ENCODE measurements at regions not wholly inside any gene's neighbourhood (a gene's known extent, or its start where the extent isn't known, plus 50 kb on each side); places are given as distances from the start of the nearest gene placed in this dataset.

- no peak for DNase-seq
- intact Hi-C loops (cut with micrococcal nuclease): no loop called here
Measured at GRCh38 chr11:104510169-104510568, 346.2 kb upstream of the PDGFD start.

GRCh38 chr11:104490182-104490581 is 326.2 kb upstream of the PDGFD start:
- no peak for ATAC-seq
- no peak for DNase-seq
- intact Hi-C loops (cut with micrococcal nuclease): no loop called here

More at GRCh38 chr11:104510169-104510568, 346.2 kb upstream of the PDGFD start:
- ATAC-seq: no peak

- no peak for ATAC-seq
- no peak for DNase-seq
- intact Hi-C loops (cut with micrococcal nuclease): no loop called here
Measured at GRCh38 chr11:104488561-104488960, 324.6 kb upstream of the PDGFD start.

GRCh38 chr11:104487046-104487806 is 323.3 kb upstream of the PDGFD start:
- intact Hi-C loops (cut with micrococcal nuclease): no loop called here
- DNase-seq (no peak), ATAC-seq (no peak)

- intact Hi-C loops (cut with micrococcal nuclease): no loop called here
- DNase-seq (no peak), ATAC-seq (no peak)
Measured at GRCh38 chr11:104484804-104485554, 321.0 kb upstream of the PDGFD start.

GRCh38 chr11:104476898-104477297 is 313.0 kb upstream of the PDGFD start:
- intact Hi-C loops (cut with micrococcal nuclease): no loop called here
- no peak for ATAC-seq
- no peak for DNase-seq

- DNase-seq (no peak), ATAC-seq (no peak)
- intact Hi-C loops (cut with micrococcal nuclease): no loop called here
Measured at GRCh38 chr11:104476454-104476853, 312.5 kb upstream of the PDGFD start.

- intact Hi-C loops (cut with micrococcal nuclease): no loop called here
- ATAC-seq: no peak
Measured at GRCh38 chr11:104467404-104467803, 303.5 kb upstream of the PDGFD start.

GRCh38 chr11:104465321-104465720 is 301.4 kb upstream of the PDGFD start:
- intact Hi-C loops (cut with micrococcal nuclease): no loop called here
- DNase-seq (no peak), ATAC-seq (no peak)

More at GRCh38 chr11:104467404-104467803, 303.5 kb upstream of the PDGFD start:
- DNase-seq: no peak

GRCh38 chr11:104464691-104465090 is 300.7 kb upstream of the PDGFD start:
- ATAC-seq: no peak
- intact Hi-C loops (cut with micrococcal nuclease): no loop called here
- DNase-seq: no peak

GRCh38 chr11:104462341-104462740 is 298.4 kb upstream of the PDGFD start:
- ATAC-seq (peak; percentile 63), DNase-seq (peak; percentile 13)
- intact Hi-C loops (cut with micrococcal nuclease): no loop called here

GRCh38 chr11:104451197-104451893 is 287.4 kb upstream of the PDGFD start:
- peak; percentile 98 for ATAC-seq

GRCh38 chr11:104443387-104443786 is 279.4 kb upstream of the PDGFD start:
- no peak for ATAC-seq
- DNase-seq: no peak
- intact Hi-C loops (cut with micrococcal nuclease): no loop called here

More at GRCh38 chr11:104451197-104451893, 287.4 kb upstream of the PDGFD start:
- intact Hi-C loops (cut with micrococcal nuclease): no loop called here
- peak; percentile 43 for DNase-seq

GRCh38 chr11:104442321-104442720 is 278.4 kb upstream of the PDGFD start:
- DNase-seq (no peak), ATAC-seq (no peak)
- intact Hi-C loops (cut with micrococcal nuclease): no loop called here

- no peak for ATAC-seq
- intact Hi-C loops (cut with micrococcal nuclease): no loop called here
Measured at GRCh38 chr11:104435494-104435893, 271.5 kb upstream of the PDGFD start.

GRCh38 chr11:104433751-104434150 is 269.8 kb upstream of the PDGFD start:
- ATAC-seq (no peak), DNase-seq (no peak)
- intact Hi-C loops (cut with micrococcal nuclease): loop anchor here (2.0 kb wide), 1 partner anchor 23 kb away; no protein-coding TSS in a partner anchor

More at GRCh38 chr11:104435494-104435893, 271.5 kb upstream of the PDGFD start:
- no peak for DNase-seq

- intact Hi-C loops (cut with micrococcal nuclease): loop anchor here (2.0 kb wide), 1 partner anchor 22 kb away; no protein-coding TSS in a partner anchor
- no peak for ATAC-seq
- no peak for DNase-seq
Measured at GRCh38 chr11:104432981-104433380, 269.0 kb upstream of the PDGFD start.

- intact Hi-C loops (cut with micrococcal nuclease): loop anchor here (2.0 kb wide), 1 partner anchor 22 kb away; no protein-coding TSS in a partner anchor
- DNase-seq (no peak), ATAC-seq (no peak)
Measured at GRCh38 chr11:104432526-104432925, 268.6 kb upstream of the PDGFD start.

- DNase-seq: no peak
- no peak for ATAC-seq
Measured at GRCh38 chr11:104422324-104422944, 258.5 kb upstream of the PDGFD start.

More at GRCh38 chr11:104422324-104422944, 258.5 kb upstream of the PDGFD start:
- intact Hi-C loops (cut with micrococcal nuclease): no loop called here

Measured in left ventricle myocardium superior (tissue), 1 donor.